ENCODE measurements at regions not wholly inside any gene's neighbourhood (a gene's known extent, or its start where the extent isn't known, plus 50 kb on each side); places are given as distances from the start of the nearest gene placed in this dataset.

DNA sequence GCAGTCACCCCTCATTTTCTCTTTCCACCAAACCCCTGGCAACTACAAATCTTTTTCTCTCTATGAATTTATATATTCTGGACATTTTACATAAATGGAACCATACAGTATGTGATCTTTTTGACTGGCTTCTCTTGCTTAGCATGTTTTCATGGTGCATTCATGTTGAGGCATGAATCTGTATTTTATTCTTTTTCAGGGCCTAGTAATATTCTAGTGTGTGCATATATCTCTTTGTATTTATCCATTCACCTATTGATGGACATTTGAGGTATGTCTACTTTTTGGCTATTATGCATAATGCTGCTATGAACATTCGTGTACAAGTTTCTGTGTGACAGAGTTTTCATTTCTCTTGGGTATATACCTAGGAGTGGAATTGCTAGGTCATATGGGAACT lies 78.2 kb downstream of the HACD1 start:
- DNase-seq, result no peak
- CTCF ChIA-PET, result no interaction called here
- no peaks in the 10 kb centered on the region for H3K36me3 Mint-ChIP-seq (ENCODE audit: low read depth)
- POLR2A ChIA-PET, result no interaction called here
- Histone ChIP-seq H3K4me1 (ENCODE audit: insufficient read depth, low read length) (no peaks in the 10 kb centered on the region), H3K4me3 (ENCODE audit: low read length) (no peak overlapping the region), H3K9me3 (ENCODE audit: control insufficient read depth in 1 of 2, insufficient read depth in 1 of 2, low read length in 2 of 2) (peaks cover 0 to 4% of the 10 kb centered on the region in 2 experiments), H3K27me3 (ENCODE audit: control insufficient read depth in 1 of 2, insufficient read depth in 2 of 2, low read length in 2 of 2) (no peaks in the 10 kb centered on the region), H3K36me3 (ENCODE audit: insufficient read depth, low read length) (no peaks in the 10 kb centered on the region), H3K27ac (ENCODE audit: low read depth in 1 of 2, low read length in 2 of 2) (no peak overlapping the region)
- no peak overlapping the region for H3K4me3 Mint-ChIP-seq
- TF ChIP-seq, protein P1, sequence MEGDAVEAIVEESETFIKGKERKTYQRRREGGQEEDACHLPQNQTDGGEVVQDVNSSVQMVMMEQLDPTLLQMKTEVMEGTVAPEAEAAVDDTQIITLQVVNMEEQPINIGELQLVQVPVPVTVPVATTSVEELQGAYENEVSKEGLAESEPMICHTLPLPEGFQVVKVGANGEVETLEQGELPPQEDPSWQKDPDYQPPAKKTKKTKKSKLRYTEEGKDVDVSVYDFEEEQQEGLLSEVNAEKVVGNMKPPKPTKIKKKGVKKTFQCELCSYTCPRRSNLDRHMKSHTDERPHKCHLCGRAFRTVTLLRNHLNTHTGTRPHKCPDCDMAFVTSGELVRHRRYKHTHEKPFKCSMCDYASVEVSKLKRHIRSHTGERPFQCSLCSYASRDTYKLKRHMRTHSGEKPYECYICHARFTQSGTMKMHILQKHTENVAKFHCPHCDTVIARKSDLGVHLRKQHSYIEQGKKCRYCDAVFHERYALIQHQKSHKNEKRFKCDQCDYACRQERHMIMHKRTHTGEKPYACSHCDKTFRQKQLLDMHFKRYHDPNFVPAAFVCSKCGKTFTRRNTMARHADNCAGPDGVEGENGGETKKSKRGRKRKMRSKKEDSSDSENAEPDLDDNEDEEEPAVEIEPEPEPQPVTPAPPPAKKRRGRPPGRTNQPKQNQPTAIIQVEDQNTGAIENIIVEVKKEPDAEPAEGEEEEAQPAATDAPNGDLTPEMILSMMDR (IDR thresholded peaks at IDR 0.05), result no peak
- intact Hi-C loops (cut with DNase I, micrococcal nuclease), result no loop called here
- no peak for ATAC-seq (ENCODE audit: poor library complexity)
- no peaks in the 10 kb centered on the region for H3K4me1 Mint-ChIP-seq (ENCODE audit: low read depth)
- H3K27ac Mint-ChIP-seq, result no peak overlapping the region
- no peaks in the 10 kb centered on the region for H3K27me3 Mint-ChIP-seq
- peaks cover 6% of the 10 kb centered on the region for H3K9me3 Mint-ChIP-seq

DNA sequence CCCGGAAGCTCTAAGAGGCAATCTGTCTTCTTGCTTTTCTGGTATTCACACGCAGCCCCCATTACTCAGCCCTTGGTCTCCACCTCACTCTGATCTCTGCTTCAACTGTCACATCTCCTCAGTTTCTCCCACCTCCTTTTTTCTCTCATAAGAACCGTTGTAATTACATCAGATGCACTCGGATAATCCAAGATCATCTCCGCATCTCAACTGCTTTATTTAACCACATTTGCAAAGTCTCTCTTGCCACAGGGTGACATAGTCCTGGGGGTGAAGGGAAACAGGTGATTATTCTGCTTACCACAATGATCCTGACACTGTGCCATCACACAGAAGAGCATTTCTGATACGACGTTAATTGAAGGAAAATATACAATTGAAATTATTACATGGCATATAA lies 79.9 kb downstream of the HACD1 start:
- TF ChIP-seq, protein P1 (IDR thresholded peaks at IDR 0.05), result no peak
- no peak overlapping the region for H3K27ac Mint-ChIP-seq

GRCh38 chr10:17536221-17536620 lies 81.0 kb downstream of the HACD1 start:
- no peaks in the 10 kb centered on the region for H3K4me1 ChIP-seq (ENCODE audit: insufficient read depth, low read length)
- H3K27me3 ChIP-seq (ENCODE audit: control insufficient read depth in 1 of 2, insufficient read depth in 2 of 2, low read length in 2 of 2), result no peaks in the 10 kb centered on the region
- H3K9me3 ChIP-seq (ENCODE audit: control insufficient read depth in 1 of 2, insufficient read depth in 1 of 2, low read length in 2 of 2), result peaks cover 0 to 4% of the 10 kb centered on the region in 2 experiments
- peaks cover 6% of the 10 kb centered on the region for H3K9me3 Mint-ChIP-seq
- H3K27ac Mint-ChIP-seq, result no peak overlapping the region
- TF ChIP-seq, protein P1 (IDR thresholded peaks at IDR 0.05), result no peak
- ATAC-seq (ENCODE audit: poor library complexity) (no peak), DNase-seq (no peak)
- POLR2A ChIA-PET, result no interaction called here
- no peak overlapping the region for H3K4me3 ChIP-seq (ENCODE audit: low read length)
- no peaks in the 10 kb centered on the region for H3K36me3 Mint-ChIP-seq (ENCODE audit: low read depth)
- intact Hi-C loops (cut with DNase I, micrococcal nuclease), result no loop called here
- CTCF ChIA-PET, result no interaction called here
- H3K4me3 Mint-ChIP-seq, result no peak overlapping the region
- H3K36me3 ChIP-seq (ENCODE audit: insufficient read depth, low read length), result no peaks in the 10 kb centered on the region
- H3K27ac ChIP-seq (ENCODE audit: low read depth in 1 of 2, low read length in 2 of 2), result no peak overlapping the region
- no peaks in the 10 kb centered on the region for H3K27me3 Mint-ChIP-seq
- H3K4me1 Mint-ChIP-seq (ENCODE audit: low read depth), result no peaks in the 10 kb centered on the region

More for the DNA sequence above, 79.9 kb downstream of the HACD1 start:
- intact Hi-C loops (cut with DNase I, micrococcal nuclease), result no loop called here
- Histone ChIP-seq H3K36me3 (ENCODE audit: insufficient read depth, low read length) (no peaks in the 10 kb centered on the region), H3K4me1 (ENCODE audit: insufficient read depth, low read length) (no peaks in the 10 kb centered on the region), H3K4me3 (ENCODE audit: low read length) (no peak overlapping the region), H3K27me3 (ENCODE audit: control insufficient read depth in 1 of 2, insufficient read depth in 2 of 2, low read length in 2 of 2) (no peaks in the 10 kb centered on the region), H3K9me3 (ENCODE audit: control insufficient read depth in 1 of 2, insufficient read depth in 1 of 2, low read length in 2 of 2) (peaks cover 0 to 4% of the 10 kb centered on the region in 2 experiments), H3K27ac (ENCODE audit: low read depth in 1 of 2, low read length in 2 of 2) (no peak overlapping the region)
- Mint-ChIP-seq H3K9me3 (peaks cover 6% of the 10 kb centered on the region), H3K4me1 (ENCODE audit: low read depth) (no peaks in the 10 kb centered on the region), H3K27me3 (no peaks in the 10 kb centered on the region), H3K36me3 (ENCODE audit: low read depth) (no peaks in the 10 kb centered on the region), H3K4me3 (no peak overlapping the region)
- no peak for ATAC-seq (ENCODE audit: poor library complexity)
- ChIA-PET CTCF (no interaction called here), POLR2A (no interaction called here)
- DNase-seq, result no peak

All from CD4-positive, alpha-beta T cell (primary cell).